OCI-M2 (cell line): ENCODE measurements at regions not wholly inside any gene's neighbourhood (a gene's known extent, or its start where the extent isn't known, plus 50 kb on each side); places are given as distances from the start of the nearest gene placed in this dataset.
"Not testable (repeated sequence)": the region's sequence is repeated elsewhere in the genome, so short reads cannot be mapped to it uniquely, and the experiment has no call there.

Experiments
- DNase-seq: peaks from one replicate; lab custom pipeline; 2025; ENCODE audit not compliant: unreplicated experiment; lab: John Stamatoyannopoulos, UW

- not testable (repeated sequence) for DNase-seq
Observed at GRCh38 chr10:81207359-81207758, 667.6 kb upstream of the NRG3 start.

DNA sequence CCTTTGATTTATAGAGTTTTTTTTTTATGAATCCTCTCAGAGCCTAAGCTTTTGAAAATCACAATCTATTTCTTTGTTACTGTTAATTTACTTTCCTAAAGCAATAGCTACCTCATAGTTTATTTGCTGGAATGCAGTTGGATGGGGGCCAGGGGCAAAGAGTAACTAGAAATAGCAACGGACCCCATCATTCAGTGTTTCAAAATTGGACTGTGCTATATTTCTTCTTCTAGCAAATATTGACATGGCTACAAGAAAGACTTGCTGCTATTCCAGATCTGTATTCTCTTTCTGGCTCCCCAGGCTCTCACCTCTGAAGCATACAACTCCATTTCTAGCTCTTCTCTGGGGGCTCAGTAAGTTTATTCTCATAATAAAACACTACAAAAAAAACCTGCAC lies 661.6 kb upstream of the NRG3 start:
- DNase-seq: no peak

- DNase-seq: no peak
Observed at GRCh38 chr10:81215498-81215897, 659.5 kb upstream of the NRG3 start.

DNA sequence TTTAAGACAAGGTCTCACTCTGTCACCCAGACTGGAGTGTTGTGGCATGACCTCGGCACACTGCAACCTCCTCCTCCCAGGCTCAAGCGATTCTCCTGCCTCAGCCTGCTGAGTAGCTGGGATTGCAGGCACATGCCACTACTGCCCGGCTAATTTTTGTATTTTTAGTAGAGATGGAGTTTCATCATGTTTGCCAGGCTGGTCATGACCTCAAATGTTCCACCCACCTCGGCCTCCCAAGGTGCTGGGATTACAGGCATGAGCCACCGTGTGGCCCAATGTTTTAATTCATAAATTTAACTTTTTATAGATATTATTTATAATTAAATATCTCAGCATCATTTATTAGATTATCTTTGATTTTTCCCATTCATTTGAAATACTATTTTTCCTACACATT lies 658.0 kb upstream of the NRG3 start:
- DNase-seq: no peak

GRCh38 chr10:81218307-81218706 lies 656.7 kb upstream of the NRG3 start:
- DNase-seq: no peak

- no peak for DNase-seq
Observed at GRCh38 chr10:81219758-81220157, 655.2 kb upstream of the NRG3 start.

GRCh38 chr10:81248886-81249285 lies 626.1 kb upstream of the NRG3 start:
- DNase-seq: no peak

DNA sequence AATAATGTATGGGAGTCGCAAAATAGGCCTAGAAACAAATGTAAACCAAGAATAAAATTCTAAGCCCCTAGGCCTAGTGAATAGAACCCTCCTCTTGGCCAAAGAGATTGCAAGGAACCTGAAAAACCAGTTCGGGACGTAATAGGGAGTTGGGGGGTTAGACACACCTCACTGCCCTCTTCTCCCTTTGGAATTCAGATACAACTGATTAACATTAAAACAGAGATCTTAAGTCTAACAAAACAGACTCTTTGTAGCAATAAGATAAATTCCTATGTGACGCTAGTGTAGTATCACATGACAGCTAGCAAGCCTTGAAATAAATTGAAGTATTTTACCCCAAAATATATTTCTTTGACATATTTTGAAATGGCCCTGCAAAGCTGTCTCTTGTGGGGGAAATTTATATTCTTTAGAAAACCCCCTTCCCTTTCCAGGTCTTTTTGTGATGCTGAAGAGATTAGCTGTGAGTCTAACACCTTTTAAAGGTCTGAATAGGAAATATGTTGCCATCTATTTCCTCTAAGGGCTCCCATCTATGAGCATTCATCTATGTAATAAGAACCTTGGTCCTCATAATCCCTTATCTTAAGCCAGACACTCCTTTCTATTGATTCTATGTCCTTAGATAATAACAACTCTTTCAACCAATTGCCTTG lies 623.4 kb upstream of the NRG3 start:
- DNase-seq: no peak

- not testable (repeated sequence) for DNase-seq
Observed at GRCh38 chr10:81264991-81265390, 610.0 kb upstream of the NRG3 start.

DNA sequence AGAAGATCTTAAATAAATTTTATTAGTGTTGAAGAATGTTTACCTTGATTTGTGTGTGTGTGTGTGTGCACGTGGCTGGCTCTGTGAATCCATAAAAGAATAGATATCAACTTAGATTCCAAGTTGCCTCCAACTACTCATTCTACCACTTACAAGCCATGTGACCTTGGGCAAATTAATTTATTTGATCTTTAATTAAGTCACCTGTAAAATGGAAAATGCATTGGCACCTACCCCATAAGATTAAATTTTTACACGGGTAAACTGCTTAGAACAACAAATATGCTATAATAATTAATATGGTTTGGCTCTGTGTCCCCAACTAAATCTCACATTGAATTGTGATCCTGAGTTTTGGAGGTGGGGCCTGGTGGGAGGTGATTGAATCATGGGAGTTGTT lies 604.9 kb upstream of the NRG3 start:
- no peak for DNase-seq

DNA sequence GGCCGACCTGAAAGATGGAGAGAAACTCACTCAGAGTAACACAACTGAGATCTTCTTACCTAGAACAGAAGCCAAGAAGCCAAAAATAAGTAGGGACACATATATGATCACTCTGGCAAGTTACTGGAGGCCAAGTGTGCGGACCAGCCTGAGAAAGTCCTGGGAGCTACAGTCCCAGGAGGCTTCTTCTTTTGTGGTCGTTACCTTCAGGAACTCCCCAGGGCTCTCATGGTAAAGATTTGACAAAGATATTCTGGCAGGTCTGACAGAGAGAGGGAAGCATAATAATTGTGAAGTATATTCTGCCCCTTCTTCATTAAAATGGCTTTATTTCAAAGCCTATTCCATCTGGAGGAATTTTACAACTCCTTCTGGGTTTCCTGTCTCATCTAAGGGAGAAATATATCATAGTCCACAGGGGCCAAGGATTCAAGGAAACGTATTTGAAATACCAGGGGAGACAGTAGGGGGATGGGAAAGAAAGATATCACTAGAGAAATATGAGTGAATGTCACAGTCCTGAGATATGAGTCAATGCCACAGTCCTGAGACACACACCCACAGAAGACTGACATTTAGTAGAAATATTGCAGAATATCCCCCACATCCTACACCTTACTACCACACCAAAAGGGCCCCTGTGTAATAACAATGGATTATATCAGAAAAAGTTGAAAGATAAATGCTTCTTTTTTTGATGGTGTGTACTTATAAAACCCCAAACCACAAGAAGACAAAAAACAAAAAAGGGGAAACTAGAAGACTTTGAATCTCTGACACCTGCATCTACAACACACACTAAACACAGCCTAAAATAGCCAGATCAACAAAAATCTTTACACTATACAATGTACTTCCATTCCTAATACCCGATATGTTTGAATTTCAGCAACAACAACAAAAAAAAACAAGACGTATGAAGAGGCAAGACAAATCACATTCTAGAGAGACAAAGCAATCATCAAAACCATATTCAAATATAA lies 594.2 kb upstream of the NRG3 start:
- no peak for DNase-seq

DNA sequence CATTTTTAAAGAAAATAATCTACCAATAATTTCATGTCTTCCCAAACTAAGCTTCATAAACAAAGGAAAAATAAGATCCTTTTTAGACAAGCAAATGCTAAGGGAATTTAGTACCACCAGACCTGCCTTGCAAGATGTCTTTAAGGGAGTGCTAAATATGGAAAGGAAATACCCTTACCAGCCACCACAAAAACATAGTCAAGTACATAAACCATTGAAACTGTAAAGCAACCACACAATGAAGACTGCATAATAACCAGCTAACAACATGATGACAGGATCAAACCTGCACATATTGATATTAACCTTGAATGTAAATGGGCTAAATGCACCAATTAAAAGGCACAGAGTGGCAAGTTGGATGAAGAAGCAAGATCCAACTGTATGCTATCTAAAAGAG lies 586.5 kb upstream of the NRG3 start:
- DNase-seq: no peak

GRCh38 chr10:81297292-81297691 lies 577.7 kb upstream of the NRG3 start:
- DNase-seq: no peak

- no peak for DNase-seq
Observed at GRCh38 chr10:81303656-81304055, 571.3 kb upstream of the NRG3 start.

GRCh38 chr10:81306971-81307782 lies 567.8 kb upstream of the NRG3 start:
- no peak for DNase-seq

- DNase-seq: no peak
Observed at GRCh38 chr10:81309041-81309552, 565.9 kb upstream of the NRG3 start.

GRCh38 chr10:81314471-81314870 lies 560.5 kb upstream of the NRG3 start:
- DNase-seq: no peak

GRCh38 chr10:81315026-81315425 lies 560.0 kb upstream of the NRG3 start:
- DNase-seq: no peak

DNA sequence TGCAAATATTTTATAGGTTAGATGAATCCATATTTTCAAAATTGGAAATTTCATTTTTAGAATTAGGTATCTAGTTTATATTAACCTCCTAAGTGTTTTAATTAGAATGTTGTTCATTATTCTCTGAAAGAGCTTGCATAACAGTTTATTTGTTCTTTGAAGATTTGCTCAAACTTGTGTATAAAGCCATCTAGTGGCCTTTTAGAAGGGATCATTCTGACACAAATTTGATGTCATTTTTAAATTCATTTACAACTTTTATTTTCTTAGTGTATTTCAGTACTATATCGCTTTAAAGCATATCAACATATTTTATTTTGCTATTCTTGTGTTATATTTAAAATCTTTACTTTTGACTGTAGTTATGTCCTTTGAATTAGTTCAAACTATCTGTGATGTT lies 527.0 kb upstream of the NRG3 start:
- no peak for DNase-seq

DNA sequence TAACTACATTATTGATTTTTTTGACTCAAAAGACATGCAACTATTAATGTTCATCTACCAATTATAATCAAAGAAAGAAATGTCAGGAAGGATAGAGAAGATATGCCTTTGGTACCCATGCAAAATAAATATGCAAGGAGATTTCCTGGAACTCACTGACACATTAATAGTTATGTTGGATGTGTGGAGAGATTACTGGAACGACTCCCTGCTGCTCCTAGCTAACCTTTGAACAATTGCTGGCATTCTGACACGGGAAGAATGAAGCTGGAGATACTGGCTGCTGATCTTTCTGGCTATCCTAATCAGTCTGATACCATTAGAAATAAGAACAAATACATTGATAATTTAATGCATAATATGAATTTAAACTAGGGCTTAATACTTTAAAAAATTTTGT lies 507.9 kb upstream of the NRG3 start:
- no peak for DNase-seq

DNA sequence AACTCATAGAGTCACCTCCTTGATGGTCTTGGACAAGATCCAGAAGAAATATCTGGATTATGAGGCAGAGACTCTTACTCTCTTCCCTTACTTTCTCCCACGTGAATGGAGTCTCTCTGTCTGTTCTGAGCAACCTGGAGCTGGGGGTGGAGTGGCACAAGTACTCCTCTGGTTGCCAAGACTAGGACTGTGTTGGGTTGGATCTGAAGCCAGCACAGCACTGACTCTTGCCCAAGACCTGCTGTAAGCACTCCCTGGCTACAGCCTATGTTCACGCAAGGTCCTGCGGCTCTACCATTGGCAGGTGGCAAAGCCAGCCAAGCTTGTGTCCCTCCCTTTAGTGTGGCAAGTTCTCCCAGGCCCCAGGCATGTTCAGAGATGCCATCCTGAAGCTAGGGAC lies 488.2 kb upstream of the NRG3 start:
- no peak for DNase-seq
